A673 (cell line): ENCODE measurements at regions not wholly inside any gene's neighbourhood (a gene's known extent, or its start where the extent isn't known, plus 50 kb on each side); places are given as distances from the start of the nearest gene placed in this dataset.

ENCODE experiments used
- BruUV-seq: library from RNA; stranded (reverse); fragments of 400-500 nt; replicated peaks from 2 replicates; lab custom pipeline; 2021; lab: Mats Ljungman, UMichigan
- CTCF ChIA-PET: fragments of 300-600 bp; sonication (Branson Sonifier 250); formaldehyde crosslinking; loops from one replicate; lab custom pipeline; 2022; ENCODE audit warnings: antibody characterized with exemption; lab: Charles Lee
- POLR2A ChIA-PET: fragments of 300-600 bp; sonication (Branson Sonifier 250); formaldehyde crosslinking; loops from one replicate; lab custom pipeline; 2022; ENCODE audit warnings: antibody characterized with exemption; ENCODE audit not compliant: low non-redundant PET; lab: Charles Lee
- DNase-seq: peaks from one replicate; pipeline ENCODE4 v3.0.0-alpha.2; 2015; ENCODE audit warnings: low spot score
- H3K27ac ChIP-seq: fragments of 200-600 bp; sonication (generic); 2 replicates; pipeline ENCODE4 v1.5.1; 2016; ENCODE audit warnings: mixed run types, low read depth, mild to moderate bottlenecking, mixed read lengths, antibody characterized with exemption, low read length; ENCODE audit not compliant: poor library complexity, severe bottlenecking
- H3K27me3 ChIP-seq: fragments of 200-600 bp; sonication (generic); replicated peaks from 2 replicates; pipeline ENCODE4 v1.6.1; 2017; ENCODE audit warnings: mixed run types, low read depth, mild to moderate bottlenecking, mixed read lengths, antibody characterized with exemption, low read length; ENCODE audit not compliant: insufficient read depth, poor library complexity
- H3K36me3 ChIP-seq: fragments of 200-600 bp; sonication (generic); 2 replicates; pipeline ENCODE4 v1.6.1; 2016; ENCODE audit warnings: mixed run types, mild to moderate bottlenecking, mixed read lengths, antibody characterized with exemption, low read length; ENCODE audit not compliant: insufficient read depth, poor library complexity, severe bottlenecking
- H3K4me1 ChIP-seq: fragments of 200-600 bp; sonication (generic); 2 replicates; pipeline ENCODE4 v1.6.1; 2017; ENCODE audit warnings: mixed run types, mild to moderate bottlenecking, mixed read lengths, antibody characterized with exemption, low read length; ENCODE audit not compliant: insufficient read depth, poor library complexity, severe bottlenecking
- H3K4me3 ChIP-seq: fragments of 200-600 bp; sonication (generic); 2 replicates; pipeline ENCODE4 v1.5.1; 2016; ENCODE audit warnings: low read depth, mixed run types, mild to moderate bottlenecking, mixed read lengths, low read length; ENCODE audit not compliant: poor library complexity, severe bottlenecking
- H3K9me3 ChIP-seq: fragments of 200-600 bp; sonication (generic); 2 replicates; pipeline ENCODE4 v1.6.1; 2016; ENCODE audit warnings: mixed run types, low read depth, mild to moderate bottlenecking, mixed read lengths, antibody characterized with exemption, low read length; ENCODE audit not compliant: poor library complexity, severe bottlenecking
- CTCF ChIP-seq: fragments of 300-800, 200-600 bp; sonication (generic); conservative IDR thresholded peaks from 2 replicates; pipeline ENCODE4 v1.5.1; 2017; ENCODE audit warnings: low read depth, mild to moderate bottlenecking, antibody characterized with exemption, low read length, moderate library complexity, mixed read lengths
- EZH2 ChIP-seq: fragments of 200-600 bp; sonication (generic); IDR thresholded peaks from 2 replicates; pipeline ENCODE4 v1.6.1; 2017; ENCODE audit warnings: borderline replicate concordance, low read depth, mild to moderate bottlenecking, mixed read lengths, antibody characterized with exemption, low read length; ENCODE audit not compliant: poor library complexity, severe bottlenecking
- intact Hi-C: fragments of 100-400 bp; cut with micrococcal nuclease; formaldehyde crosslinking; loops from one replicate; pipeline ENCODE4 v1.10.0; 2022; ENCODE audit not compliant: unreplicated experiment

GRCh38 chr16:59397638-59398037 lies 663.5 kb upstream of the GOT2 start:
- H3K9me3 ChIP-seq, result no peaks in the 10 kb centered on the region
- TF ChIP-seq CTCF, result no peak
- no peak for TF ChIP-seq EZH2

GRCh38 chr16:59394526-59394925 lies 660.4 kb upstream of the GOT2 start:
- intact Hi-C loops, result no loop called here
- no peak for TF ChIP-seq CTCF
- no peak for TF ChIP-seq EZH2
- Histone ChIP-seq H3K4me1 (no peaks in the 10 kb centered on the region), H3K27me3 (no peaks in the 10 kb centered on the region), H3K4me3 (no peak overlapping the region), H3K36me3 (no peaks in the 10 kb centered on the region), H3K27ac (no peak overlapping the region), H3K9me3 (no peaks in the 10 kb centered on the region)
- BruUV-seq, result no TSS peak
- DNase-seq, result no peak
- POLR2A ChIA-PET, result no interaction called here
- CTCF ChIA-PET, result no interaction called here

More at GRCh38 chr16:59397638-59398037, 663.5 kb upstream of the GOT2 start:
- Histone ChIP-seq H3K27ac (no peak overlapping the region), H3K27me3 (no peaks in the 10 kb centered on the region), H3K4me1 (no peaks in the 10 kb centered on the region), H3K36me3 (no peaks in the 10 kb centered on the region), H3K4me3 (no peak overlapping the region)
- ChIA-PET CTCF (no interaction called here), POLR2A (no interaction called here)
- intact Hi-C loops, result no loop called here
- no peak for DNase-seq
- no TSS peak for BruUV-seq

- no peak for DNase-seq
- no peaks in the 10 kb centered on the region for H3K4me1 ChIP-seq
- intact Hi-C loops, result no loop called here
- H3K9me3 ChIP-seq, result no peaks in the 10 kb centered on the region
- H3K36me3 ChIP-seq, result no peaks in the 10 kb centered on the region
- no peaks in the 10 kb centered on the region for H3K27me3 ChIP-seq
- POLR2A ChIA-PET, result interaction anchor here (0.6 kb wide), 1 partner anchor 1854 kb away, joined by 4 read pairs; no protein-coding TSS in a partner anchor
- no TSS peak for BruUV-seq
- CTCF ChIA-PET, result no interaction called here
- no peak overlapping the region for H3K27ac ChIP-seq
- H3K4me3 ChIP-seq, result no peak overlapping the region
- no peak for TF ChIP-seq CTCF
- TF ChIP-seq EZH2, result no peak
These were observed 658.8 kb upstream of the GOT2 start for GRCh38 chr16:59392911-59393310.
